A673 (cell line): ENCODE measurements at regions not wholly inside any gene's neighbourhood (a gene's known extent, or its start where the extent isn't known, plus 50 kb on each side); places are given as distances from the start of the nearest gene placed in this dataset.

Experiments used
- BruUV-seq: library from RNA; stranded (reverse); fragments of 400-500 nt; replicated peaks from 2 replicates; lab custom pipeline; 2021; lab: Mats Ljungman, UMichigan
- CTCF ChIA-PET: fragments of 300-600 bp; sonication (Branson Sonifier 250); formaldehyde crosslinking; loops from one replicate; lab custom pipeline; 2022; ENCODE audit warnings: antibody characterized with exemption; lab: Charles Lee
- POLR2A ChIA-PET: fragments of 300-600 bp; sonication (Branson Sonifier 250); formaldehyde crosslinking; loops from one replicate; lab custom pipeline; 2022; ENCODE audit warnings: antibody characterized with exemption; ENCODE audit not compliant: low non-redundant PET; lab: Charles Lee
- DNase-seq: peaks from one replicate; pipeline ENCODE4 v3.0.0-alpha.2; 2015; ENCODE audit warnings: low spot score
- H3K27ac ChIP-seq: fragments of 200-600 bp; sonication (generic); 2 replicates; pipeline ENCODE4 v1.5.1; 2016; ENCODE audit warnings: mixed run types, low read depth, mild to moderate bottlenecking, mixed read lengths, antibody characterized with exemption, low read length; ENCODE audit not compliant: poor library complexity, severe bottlenecking
- H3K27me3 ChIP-seq: fragments of 200-600 bp; sonication (generic); replicated peaks from 2 replicates; pipeline ENCODE4 v1.6.1; 2017; ENCODE audit warnings: mixed run types, low read depth, mild to moderate bottlenecking, mixed read lengths, antibody characterized with exemption, low read length; ENCODE audit not compliant: insufficient read depth, poor library complexity
- H3K36me3 ChIP-seq: fragments of 200-600 bp; sonication (generic); 2 replicates; pipeline ENCODE4 v1.6.1; 2016; ENCODE audit warnings: mixed run types, mild to moderate bottlenecking, mixed read lengths, antibody characterized with exemption, low read length; ENCODE audit not compliant: insufficient read depth, poor library complexity, severe bottlenecking
- H3K4me1 ChIP-seq: fragments of 200-600 bp; sonication (generic); 2 replicates; pipeline ENCODE4 v1.6.1; 2017; ENCODE audit warnings: mixed run types, mild to moderate bottlenecking, mixed read lengths, antibody characterized with exemption, low read length; ENCODE audit not compliant: insufficient read depth, poor library complexity, severe bottlenecking
- H3K4me3 ChIP-seq: fragments of 200-600 bp; sonication (generic); 2 replicates; pipeline ENCODE4 v1.5.1; 2016; ENCODE audit warnings: low read depth, mixed run types, mild to moderate bottlenecking, mixed read lengths, low read length; ENCODE audit not compliant: poor library complexity, severe bottlenecking
- H3K9me3 ChIP-seq: fragments of 200-600 bp; sonication (generic); 2 replicates; pipeline ENCODE4 v1.6.1; 2016; ENCODE audit warnings: mixed run types, low read depth, mild to moderate bottlenecking, mixed read lengths, antibody characterized with exemption, low read length; ENCODE audit not compliant: poor library complexity, severe bottlenecking
- CTCF ChIP-seq: fragments of 300-800, 200-600 bp; sonication (generic); conservative IDR thresholded peaks from 2 replicates; pipeline ENCODE4 v1.5.1; 2017; ENCODE audit warnings: low read depth, mild to moderate bottlenecking, antibody characterized with exemption, low read length, moderate library complexity, mixed read lengths
- EZH2 ChIP-seq: fragments of 200-600 bp; sonication (generic); IDR thresholded peaks from 2 replicates; pipeline ENCODE4 v1.6.1; 2017; ENCODE audit warnings: borderline replicate concordance, low read depth, mild to moderate bottlenecking, mixed read lengths, antibody characterized with exemption, low read length; ENCODE audit not compliant: poor library complexity, severe bottlenecking
- intact Hi-C: fragments of 100-400 bp; cut with micrococcal nuclease; formaldehyde crosslinking; loops from one replicate; pipeline ENCODE4 v1.10.0; 2022; ENCODE audit not compliant: unreplicated experiment

GRCh38 chr13:106318941-106319411 lies 216.5 kb downstream of the EFNB2 start:
- BruUV-seq: no TSS peak
- H3K27ac ChIP-seq: no peak overlapping the region

DNA sequence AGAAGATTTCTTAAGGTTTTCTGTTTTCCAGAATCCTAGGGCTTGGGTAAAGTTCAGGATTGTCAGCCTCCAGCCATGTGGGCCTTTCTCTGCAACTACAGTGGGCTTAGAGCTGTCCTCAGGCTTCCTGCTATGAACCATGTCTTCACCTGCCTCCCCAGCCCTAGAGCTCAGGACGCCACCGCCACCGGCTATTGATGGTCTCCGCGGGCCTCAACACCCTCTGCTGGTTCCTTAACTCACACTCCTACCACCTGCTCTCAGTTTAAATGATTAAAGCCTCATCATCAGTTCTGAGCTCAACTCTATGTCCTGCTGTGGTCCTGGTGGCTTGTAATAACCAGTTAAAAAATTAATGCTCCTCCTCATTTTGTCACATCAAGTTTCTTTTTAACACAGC lies 221.0 kb downstream of the EFNB2 start:
- ChIA-PET POLR2A (no interaction called here), CTCF (no interaction called here)
- DNase-seq: no peak
- no TSS peak for BruUV-seq
- H3K9me3 ChIP-seq: no peaks in the 10 kb centered on the region
- intact Hi-C loops: no loop called here
- TF ChIP-seq EZH2 (no peak), CTCF (no peak)
- no peaks in the 10 kb centered on the region for H3K27me3 ChIP-seq
- no peak overlapping the region for H3K27ac ChIP-seq
- H3K4me1 ChIP-seq: no peaks in the 10 kb centered on the region
- no peaks in the 10 kb centered on the region for H3K36me3 ChIP-seq
- no peak overlapping the region for H3K4me3 ChIP-seq

More at GRCh38 chr13:106318941-106319411, 216.5 kb downstream of the EFNB2 start:
- CTCF ChIA-PET: no interaction called here
- Histone ChIP-seq H3K36me3 (no peaks in the 10 kb centered on the region), H3K4me1 (no peaks in the 10 kb centered on the region), H3K9me3 (no peaks in the 10 kb centered on the region), H3K4me3 (no peak overlapping the region), H3K27me3 (no peaks in the 10 kb centered on the region)
- DNase-seq: no peak
- intact Hi-C loops: no loop called here
- POLR2A ChIA-PET: no interaction called here
- TF ChIP-seq EZH2: no peak

DNA sequence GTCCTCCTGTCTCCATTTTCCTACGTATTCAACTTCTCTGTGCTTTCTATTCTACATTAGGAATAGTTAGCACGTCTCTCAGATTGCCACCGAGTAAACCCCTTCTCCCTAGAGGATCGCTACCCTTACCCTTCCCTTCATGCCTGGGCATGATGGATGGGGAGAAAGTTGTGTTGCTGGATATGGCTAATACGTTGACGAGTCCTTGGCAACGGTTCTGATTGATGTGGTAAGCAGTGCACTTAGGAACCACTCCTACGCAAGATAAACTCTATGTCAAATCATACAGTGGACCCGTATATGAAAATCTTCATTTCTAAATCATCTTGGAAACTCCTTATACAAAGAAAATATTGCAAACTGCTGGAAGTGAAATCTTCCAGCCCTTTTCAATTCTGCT lies 224.5 kb downstream of the EFNB2 start:
- no peaks in the 10 kb centered on the region for H3K9me3 ChIP-seq
- intact Hi-C loops: no loop called here
- H3K27ac ChIP-seq: no peak overlapping the region
- no peaks in the 10 kb centered on the region for H3K27me3 ChIP-seq
- no TSS peak for BruUV-seq
- no peaks in the 10 kb centered on the region for H3K4me1 ChIP-seq
- no peaks in the 10 kb centered on the region for H3K36me3 ChIP-seq
- H3K4me3 ChIP-seq: no peak overlapping the region
- CTCF ChIA-PET: no interaction called here
- TF ChIP-seq CTCF: no peak
- no peak for TF ChIP-seq EZH2
- POLR2A ChIA-PET: no interaction called here
- no peak for DNase-seq

DNA sequence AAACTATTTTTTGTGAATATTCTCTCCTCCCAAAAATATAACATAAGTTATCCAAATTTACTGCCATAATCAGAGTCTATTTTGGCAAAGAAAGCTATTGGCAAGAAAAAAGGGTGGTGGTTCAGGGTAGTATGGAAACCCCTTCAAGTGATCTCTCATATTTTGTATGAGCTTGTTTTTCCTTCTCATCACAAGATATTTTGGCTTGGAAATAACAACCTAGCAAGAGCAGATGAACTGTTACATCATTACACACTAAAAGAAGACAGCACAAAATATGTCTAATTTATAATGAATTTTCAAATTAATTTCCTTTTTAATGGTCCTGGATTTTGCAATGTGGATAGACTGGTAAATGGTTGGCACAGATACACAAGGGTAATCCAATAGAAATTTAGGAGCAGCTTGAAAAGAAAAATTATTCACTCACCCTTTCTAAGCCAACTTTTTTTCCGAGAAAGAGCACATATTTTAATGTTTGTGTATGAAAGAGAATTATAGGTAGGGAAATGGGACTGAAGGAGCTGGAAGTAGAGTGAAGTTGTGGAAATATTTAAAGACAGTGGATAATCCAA lies 225.1 kb downstream of the EFNB2 start:
- CTCF ChIA-PET: no interaction called here
- BruUV-seq: no TSS peak
- no peaks in the 10 kb centered on the region for H3K4me1 ChIP-seq
- H3K36me3 ChIP-seq: no peaks in the 10 kb centered on the region
- no peak for TF ChIP-seq EZH2
- no peak for TF ChIP-seq CTCF
- H3K9me3 ChIP-seq: no peaks in the 10 kb centered on the region
- no peaks in the 10 kb centered on the region for H3K27me3 ChIP-seq
- H3K4me3 ChIP-seq: no peak overlapping the region
- POLR2A ChIA-PET: no interaction called here
- H3K27ac ChIP-seq: no peak overlapping the region
- DNase-seq: no peak
- intact Hi-C loops: no loop called here
